DOHH2 (cell line): ENCODE measurements at regions not wholly inside any gene's neighbourhood (a gene's known extent, or its start where the extent isn't known, plus 50 kb on each side); places are given as distances from the start of the nearest gene placed in this dataset.

Experiments
- EZH2phosphoT487 ChIP-seq: fragments of 200-600 bp; sonication (generic); IDR thresholded peaks from 2 replicates; pipeline ENCODE4 v1.6.1; 2017; ENCODE audit warnings: borderline replicate concordance, mild to moderate bottlenecking, antibody characterized with exemption, low read length, moderate library complexity, mixed read lengths
- TF ChIP-seq, protein P1 (sequence below): fragments of 200-600 bp; sonication (generic); IDR thresholded peaks from one replicate; pipeline ENCODE4 v1.5.1; 2014; ENCODE audit warnings: antibody characterized with exemption, mild to moderate bottlenecking, low read depth, low read length; ENCODE audit not compliant: poor library complexity, severe bottlenecking

DNA sequence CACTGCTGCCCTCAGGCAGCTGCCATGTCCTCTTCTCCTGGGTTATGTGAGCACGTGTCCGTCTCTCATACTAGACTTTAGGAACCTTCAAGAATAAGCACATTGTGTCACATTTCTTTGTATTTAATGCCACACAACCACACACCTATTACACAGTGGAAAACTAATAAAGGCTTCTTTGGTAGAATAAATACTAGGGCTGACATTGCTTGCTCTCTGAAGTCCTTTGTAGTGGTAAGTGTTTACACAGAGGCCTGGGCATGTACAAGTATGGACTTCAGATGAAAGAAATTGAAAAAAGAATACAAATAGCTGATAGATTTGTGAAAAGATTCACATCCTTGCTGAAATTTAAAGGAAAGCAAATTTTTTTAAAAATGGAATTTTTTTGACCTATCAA lies 188.1 kb upstream of the CCL2 start:
- TF ChIP-seq EZH2phosphoT487 = no peak
- TF ChIP-seq, protein P1, sequence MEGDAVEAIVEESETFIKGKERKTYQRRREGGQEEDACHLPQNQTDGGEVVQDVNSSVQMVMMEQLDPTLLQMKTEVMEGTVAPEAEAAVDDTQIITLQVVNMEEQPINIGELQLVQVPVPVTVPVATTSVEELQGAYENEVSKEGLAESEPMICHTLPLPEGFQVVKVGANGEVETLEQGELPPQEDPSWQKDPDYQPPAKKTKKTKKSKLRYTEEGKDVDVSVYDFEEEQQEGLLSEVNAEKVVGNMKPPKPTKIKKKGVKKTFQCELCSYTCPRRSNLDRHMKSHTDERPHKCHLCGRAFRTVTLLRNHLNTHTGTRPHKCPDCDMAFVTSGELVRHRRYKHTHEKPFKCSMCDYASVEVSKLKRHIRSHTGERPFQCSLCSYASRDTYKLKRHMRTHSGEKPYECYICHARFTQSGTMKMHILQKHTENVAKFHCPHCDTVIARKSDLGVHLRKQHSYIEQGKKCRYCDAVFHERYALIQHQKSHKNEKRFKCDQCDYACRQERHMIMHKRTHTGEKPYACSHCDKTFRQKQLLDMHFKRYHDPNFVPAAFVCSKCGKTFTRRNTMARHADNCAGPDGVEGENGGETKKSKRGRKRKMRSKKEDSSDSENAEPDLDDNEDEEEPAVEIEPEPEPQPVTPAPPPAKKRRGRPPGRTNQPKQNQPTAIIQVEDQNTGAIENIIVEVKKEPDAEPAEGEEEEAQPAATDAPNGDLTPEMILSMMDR = no peak
